Esophagus muscularis mucosa (tissue), 4 donors: ENCODE measurements at regions not wholly inside any gene's neighbourhood (a gene's known extent, or its start where the extent isn't known, plus 50 kb on each side); places are given as distances from the start of the nearest gene placed in this dataset.

Source experiments
- DNase-seq: peaks from one replicate; pipeline ENCODE4 v3.0.0-alpha.2; 2017; ENCODE audit errors: extremely low spot score
- H3K27ac ChIP-seq, 4 donors: fragments of 200-600 bp; sonication (generic); replicated peaks in 1 of 4; 1 replicate in 3 of 4; 2 replicates in 1 of 4; pipeline ENCODE4 v1.5.1; 2016 to 2019; ENCODE audit warnings: mild to moderate bottlenecking in 1 of 4
- H3K27me3 ChIP-seq, 4 donors: fragments of 200-600 bp; sonication (generic); one replicate each; pipeline versions ENCODE4 v1.5.1 to v1.6.0; 2016 to 2019
- H3K36me3 ChIP-seq, 4 donors: fragments of 200-600 bp; sonication (generic); one replicate each; pipeline ENCODE4 v1.5.1; 2016 to 2019
- H3K4me1 ChIP-seq, 4 donors: fragments of 200-600 bp; sonication (generic); one replicate each; pipeline ENCODE4 v1.5.1; 2016 to 2019
- H3K4me3 ChIP-seq, 4 donors: fragments of 200-600 bp; sonication (generic); 1 replicate in 2 of 4; 2 replicates in 2 of 4; pipeline ENCODE4 v1.5.1; 2016 to 2019; ENCODE audit warnings: mild to moderate bottlenecking in 4 of 4, moderate library complexity in 1 of 4
- H3K9me3 ChIP-seq, 4 donors: fragments of 200-600 bp; sonication (generic); 1 replicate in 3 of 4; 2 replicates in 1 of 4; pipeline ENCODE4 v1.5.1; 2016 to 2019
- EP300 ChIP-seq: sonication (generic); formaldehyde crosslinking; IDR thresholded peaks from one replicate; pipeline ENCODE4 v1.6.1; 2017; ENCODE audit warnings: antibody characterized with exemption
- POLR2A ChIP-seq: fragments of 450-650 bp; IDR thresholded peaks from one replicate; pipeline ENCODE4 v1.6.1; 2017; ENCODE audit warnings: antibody characterized with exemption, moderate library complexity, mild to moderate bottlenecking, low read depth
- POLR2AphosphoS5 ChIP-seq, 2 donors: sonication (generic); formaldehyde crosslinking; IDR thresholded peaks; one replicate each; pipeline ENCODE4 v1.6.1; 2017; ENCODE audit warnings: antibody characterized with exemption in 2 of 2
- WGBS: methylation state at CpG from one replicate; pipeline ENCODE4 v1.1.5; 2018; 5-methylcytosine and 5-hydroxymethylcytosine counted together
- intact Hi-C: fragments of 100-400 bp; cut with DNase I; formaldehyde crosslinking; loops from one replicate; pipeline ENCODE4 v1.15.1; 2023
- TF ChIP-seq, protein P1 (sequence below), 3 experiments: fragments of 200-600 bp in 2 of 3; fragments of 450-650 bp in 1 of 3; sonication (generic) in 2 of 3; IDR thresholded peaks; one replicate each; pipeline ENCODE4 v1.5.1; 2017 to 2019; ENCODE audit warnings: antibody characterized with exemption in 3 of 3, mild to moderate bottlenecking in 2 of 3, moderate library complexity in 1 of 3

GRCh38 chr2:192298664-192299063, 103.9 kb upstream of the TMEFF2 start:
- DNase-seq = no peak
- Histone ChIP-seq H3K27me3 (no peaks in the 10 kb centered on the region), H3K27ac (no peak overlapping the region), H3K9me3 (no peaks in the 10 kb centered on the region), H3K36me3 (no peaks in the 10 kb centered on the region), H3K4me3 (no peak overlapping the region), H3K4me1 (no peaks in the 10 kb centered on the region)
- intact Hi-C loops = no loop called here
- TF ChIP-seq POLR2A (no peak), EP300 (no peak), POLR2AphosphoS5 (IDR thresholded peaks at IDR 0.05) (no peak)
- TF ChIP-seq, protein P1, sequence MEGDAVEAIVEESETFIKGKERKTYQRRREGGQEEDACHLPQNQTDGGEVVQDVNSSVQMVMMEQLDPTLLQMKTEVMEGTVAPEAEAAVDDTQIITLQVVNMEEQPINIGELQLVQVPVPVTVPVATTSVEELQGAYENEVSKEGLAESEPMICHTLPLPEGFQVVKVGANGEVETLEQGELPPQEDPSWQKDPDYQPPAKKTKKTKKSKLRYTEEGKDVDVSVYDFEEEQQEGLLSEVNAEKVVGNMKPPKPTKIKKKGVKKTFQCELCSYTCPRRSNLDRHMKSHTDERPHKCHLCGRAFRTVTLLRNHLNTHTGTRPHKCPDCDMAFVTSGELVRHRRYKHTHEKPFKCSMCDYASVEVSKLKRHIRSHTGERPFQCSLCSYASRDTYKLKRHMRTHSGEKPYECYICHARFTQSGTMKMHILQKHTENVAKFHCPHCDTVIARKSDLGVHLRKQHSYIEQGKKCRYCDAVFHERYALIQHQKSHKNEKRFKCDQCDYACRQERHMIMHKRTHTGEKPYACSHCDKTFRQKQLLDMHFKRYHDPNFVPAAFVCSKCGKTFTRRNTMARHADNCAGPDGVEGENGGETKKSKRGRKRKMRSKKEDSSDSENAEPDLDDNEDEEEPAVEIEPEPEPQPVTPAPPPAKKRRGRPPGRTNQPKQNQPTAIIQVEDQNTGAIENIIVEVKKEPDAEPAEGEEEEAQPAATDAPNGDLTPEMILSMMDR (IDR thresholded peaks at IDR 0.05) = no peak
- 67% methylated on average over 3 of the region's 3 CpGs for WGBS

DNA sequence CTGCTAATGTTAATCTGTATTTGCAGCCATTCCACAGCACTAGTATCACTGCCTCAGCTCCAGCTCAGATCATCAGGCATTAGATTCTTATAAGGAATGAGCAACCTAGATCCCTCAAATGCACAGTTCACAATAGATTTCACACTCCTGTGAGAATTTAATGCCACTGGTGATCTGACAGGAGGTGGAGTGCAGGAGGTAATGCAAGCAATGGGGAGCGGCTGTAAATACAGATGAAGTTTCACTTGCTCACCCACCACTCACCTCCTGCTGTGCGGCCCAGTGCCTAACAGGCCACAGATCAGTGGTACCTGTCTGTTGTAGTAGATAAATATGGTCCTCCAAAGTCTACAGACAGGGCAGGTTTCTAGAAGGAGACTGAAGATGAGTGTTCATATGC, 97.7 kb upstream of the TMEFF2 start:
- DNase-seq = no peak
- H3K27me3 ChIP-seq = no peaks in the 10 kb centered on the region
- peaks cover 0 to 3% (median 0%) of the 10 kb centered on the region in 4 donors for H3K9me3 ChIP-seq
- intact Hi-C loops = no loop called here
- no peaks in the 10 kb centered on the region for H3K4me1 ChIP-seq
- no peak overlapping the region for H3K27ac ChIP-seq
- TF ChIP-seq POLR2AphosphoS5 (IDR thresholded peaks at IDR 0.05) (no peak), EP300 (no peak), POLR2A (no peak)
- H3K4me3 ChIP-seq = no peak overlapping the region
- WGBS = 91% methylated on average over 2 of the region's 2 CpGs
- H3K36me3 ChIP-seq = no peaks in the 10 kb centered on the region

- H3K4me3 ChIP-seq = no peak overlapping the region
- 25% methylated on average over 2 of the region's 2 CpGs for WGBS
- no peak overlapping the region for H3K27ac ChIP-seq
- H3K27me3 ChIP-seq = no peaks in the 10 kb centered on the region
- intact Hi-C loops = no loop called here
- no peaks in the 10 kb centered on the region for H3K4me1 ChIP-seq
- TF ChIP-seq POLR2A (no peak), POLR2AphosphoS5 (IDR thresholded peaks at IDR 0.05) (no peak), EP300 (no peak)
- TF ChIP-seq, protein P1 (IDR thresholded peaks at IDR 0.05) = no peak
- no peak for DNase-seq
- H3K9me3 ChIP-seq = peaks cover 0 to 8% (median 2%) of the 10 kb centered on the region in 4 donors
- no peaks in the 10 kb centered on the region for H3K36me3 ChIP-seq
Observed at GRCh38 chr2:192288295-192288694, 93.6 kb upstream of the TMEFF2 start.

- H3K27ac ChIP-seq = no peak overlapping the region
- H3K9me3 ChIP-seq = peaks cover 0 to 8% (median 0%) of the 10 kb centered on the region in 4 donors
- TF ChIP-seq POLR2A (no peak), POLR2AphosphoS5 (IDR thresholded peaks at IDR 0.05) (no peak), EP300 (no peak)
- TF ChIP-seq, protein P1 (IDR thresholded peaks at IDR 0.05) = no peak
- no peaks in the 10 kb centered on the region for H3K36me3 ChIP-seq
- 84% methylated on average over 3 of the region's 3 CpGs for WGBS
- no peaks in the 10 kb centered on the region for H3K27me3 ChIP-seq
- DNase-seq = no peak
- intact Hi-C loops = no loop called here
- H3K4me3 ChIP-seq = no peak overlapping the region
- no peaks in the 10 kb centered on the region for H3K4me1 ChIP-seq
Observed at GRCh38 chr2:192286093-192286701, 91.5 kb upstream of the TMEFF2 start.

GRCh38 chr2:192283450-192283849, 88.7 kb upstream of the TMEFF2 start:
- Histone ChIP-seq H3K36me3 (no peaks in the 10 kb centered on the region), H3K4me3 (no peak overlapping the region), H3K27ac (no peak overlapping the region), H3K9me3 (peaks cover 0 to 8% (median 0%) of the 10 kb centered on the region in 4 donors), H3K27me3 (no peaks in the 10 kb centered on the region), H3K4me1 (no peaks in the 10 kb centered on the region)
- WGBS = 94% methylated on average over 1 of the region's 1 CpG
- no peak for TF ChIP-seq POLR2AphosphoS5 (IDR thresholded peaks at IDR 0.05)
- TF ChIP-seq, protein P1 (IDR thresholded peaks at IDR 0.05) = no peak
- no peak for TF ChIP-seq EP300
- no peak for TF ChIP-seq POLR2A
- intact Hi-C loops = no loop called here
- DNase-seq = no peak
